Vagina (tissue), 2 donors: ENCODE measurements at regions not wholly inside any gene's neighbourhood (a gene's known extent, or its start where the extent isn't known, plus 50 kb on each side); places are given as distances from the start of the nearest gene placed in this dataset.

ENCODE experiments used
- CTCF ChIP-seq, 3 experiments: fragments of 450-650 bp in 2 of 3; fragments of 200-600 bp in 1 of 3; sonication (generic) in 1 of 3; IDR thresholded peaks; one replicate each; pipeline ENCODE4 v1.5.1; 2017 to 2019; ENCODE audit warnings: antibody characterized with exemption in 3 of 3, mild to moderate bottlenecking in 2 of 3, moderate library complexity in 2 of 3
- POLR2A ChIP-seq, 2 donors: fragments of 450-650 bp; IDR thresholded peaks; one replicate each; pipeline ENCODE4 v1.6.1; 2017; ENCODE audit warnings: antibody characterized with exemption in 2 of 2, mild to moderate bottlenecking in 2 of 2, moderate library complexity in 2 of 2
- POLR2AphosphoS5 ChIP-seq, 2 donors: sonication (generic); formaldehyde crosslinking; IDR thresholded peaks; one replicate each; pipeline ENCODE4 v1.9.0; 2017; ENCODE audit warnings: antibody characterized with exemption in 2 of 2, mild to moderate bottlenecking in 2 of 2, low read depth in 1 of 2; ENCODE audit not compliant: insufficient read depth in 1 of 2

- no peak for TF ChIP-seq CTCF (IDR thresholded peaks at IDR 0.05)
- no peak for TF ChIP-seq POLR2A (IDR thresholded peaks at IDR 0.05)
- TF ChIP-seq POLR2AphosphoS5 (IDR thresholded peaks at IDR 0.05; ENCODE audit: insufficient read depth in 1 of 2, low read depth in 1 of 2), result no peak
These were observed 124.0 kb downstream of the HERPUD2 start for GRCh38 chr7:35570937-35571336.
